GM21447 (cell line): ENCODE measurements at regions not wholly inside any gene's neighbourhood (a gene's known extent, or its start where the extent isn't known, plus 50 kb on each side); places are given as distances from the start of the nearest gene placed in this dataset.
A peak's percentile ranks its signal among the peaks of the same experiment; 100 is the strongest.
"Not testable (repeated sequence)": the region's sequence is repeated elsewhere in the genome, so short reads cannot be mapped to it uniquely, and the experiment has no call there.

ENCODE experiments used
- ATAC-seq: cut with Tn5 transposase; IDR thresholded peaks from one replicate; pipeline ENCODE4 v1.9.1; 2021; ENCODE audit not compliant: unreplicated experiment

- ATAC-seq, result not testable (repeated sequence)
These were observed 545.4 kb downstream of the CDY1 start for GRCh38 chrY:26167332-26167731.

DNA sequence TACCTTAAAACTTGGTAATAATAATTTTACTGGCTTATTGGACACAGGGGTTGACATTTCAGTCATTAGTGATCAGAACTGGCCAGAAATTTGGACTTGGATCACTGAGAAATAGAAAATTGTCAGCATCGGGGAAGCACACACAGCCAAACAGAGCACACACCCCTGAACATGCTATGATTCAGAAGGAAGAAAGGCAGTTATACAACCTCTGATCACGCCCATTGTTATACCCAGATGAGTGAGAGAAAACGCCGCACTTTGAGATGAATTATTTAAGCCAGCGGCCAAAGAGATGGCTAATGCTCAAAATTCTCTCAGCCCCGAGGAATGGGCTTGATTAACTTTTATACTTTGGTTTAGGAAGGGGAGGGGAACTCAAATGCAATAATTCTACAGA is 557.4 kb downstream of the CDY1 start:
- ATAC-seq, result not testable (repeated sequence)

DNA sequence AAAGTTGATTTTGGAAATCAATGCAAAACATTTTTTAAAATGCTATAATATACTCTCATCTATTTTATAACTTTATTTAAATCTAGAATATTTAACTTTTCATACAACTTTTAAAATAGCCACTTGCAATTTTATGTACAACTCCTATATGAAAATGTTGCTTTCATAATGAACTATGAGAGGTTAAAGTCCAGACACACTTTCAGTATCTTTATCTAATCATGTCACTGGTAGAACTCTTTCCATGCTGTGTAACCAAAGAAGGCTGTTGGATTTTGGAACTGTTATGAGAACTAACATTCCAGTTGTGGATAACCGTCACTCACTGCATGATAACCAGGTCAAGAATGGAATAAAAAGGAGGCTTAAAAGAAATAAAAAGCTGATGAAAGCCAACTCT is 603.1 kb downstream of the CDY1 start:
- ATAC-seq, result not testable (repeated sequence)

- peak; percentile 93 for ATAC-seq
These were observed 603.6 kb downstream of the CDY1 start for GRCh38 chrY:26225468-26225867.

DNA sequence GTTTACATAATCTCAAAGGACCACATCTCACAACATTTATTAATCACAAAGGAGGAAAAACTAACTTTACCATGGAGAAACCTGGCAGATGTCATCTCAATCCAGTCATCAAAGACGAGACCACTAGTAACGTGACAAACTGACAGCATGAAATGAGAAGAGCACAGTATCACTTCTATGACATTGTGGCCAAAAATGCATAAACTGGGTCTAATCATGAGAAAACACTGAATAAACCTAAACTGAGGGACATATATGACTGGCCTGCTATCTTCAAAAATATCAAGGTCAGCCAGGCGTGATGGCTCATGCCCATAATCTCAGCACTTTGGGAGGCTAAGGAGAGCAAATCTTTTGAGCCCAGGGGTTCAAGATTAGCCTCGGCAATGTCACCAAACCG is 619.0 kb downstream of the CDY1 start:
- not testable (repeated sequence) for ATAC-seq

DNA sequence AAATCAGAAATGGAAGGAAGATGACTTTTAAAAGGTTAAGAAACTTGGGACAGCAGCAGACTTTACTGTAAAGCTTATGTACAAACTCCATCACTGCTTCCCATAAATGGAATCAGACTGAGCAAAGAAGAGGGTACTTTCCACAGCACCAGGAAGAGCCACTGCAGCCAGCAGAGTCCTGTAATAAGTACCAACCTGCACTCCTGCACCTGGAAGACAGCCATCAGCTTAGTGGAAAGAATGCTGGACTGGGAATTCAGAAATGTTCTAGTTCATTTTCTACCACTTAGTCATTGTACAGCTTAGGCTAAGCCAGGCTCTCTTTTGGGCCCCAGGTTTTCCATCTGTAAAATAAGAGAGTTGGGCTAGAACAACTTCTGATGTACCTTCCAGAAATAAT is 632.3 kb downstream of the CDY1 start:
- ATAC-seq, result not testable (repeated sequence)

DNA sequence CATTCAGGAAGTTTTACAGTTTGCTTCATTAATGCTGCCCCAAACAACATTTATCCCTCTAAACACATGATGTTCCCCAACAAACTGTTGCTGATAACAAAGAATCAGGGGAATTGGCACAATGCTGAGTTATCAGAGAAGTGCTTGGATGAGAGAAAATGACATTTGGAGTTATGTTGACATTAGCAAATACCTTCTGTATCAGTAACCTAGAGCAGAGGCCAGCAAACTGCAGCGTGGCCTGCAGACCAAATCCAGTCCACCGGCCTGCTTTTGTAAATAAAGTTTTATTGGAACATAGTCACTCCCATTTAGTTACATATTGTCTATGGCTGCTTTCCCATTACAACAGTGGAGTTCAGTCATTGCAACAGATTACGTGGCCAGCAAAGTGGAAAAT is 643.5 kb downstream of the CDY1 start:
- not testable (repeated sequence) for ATAC-seq

DNA sequence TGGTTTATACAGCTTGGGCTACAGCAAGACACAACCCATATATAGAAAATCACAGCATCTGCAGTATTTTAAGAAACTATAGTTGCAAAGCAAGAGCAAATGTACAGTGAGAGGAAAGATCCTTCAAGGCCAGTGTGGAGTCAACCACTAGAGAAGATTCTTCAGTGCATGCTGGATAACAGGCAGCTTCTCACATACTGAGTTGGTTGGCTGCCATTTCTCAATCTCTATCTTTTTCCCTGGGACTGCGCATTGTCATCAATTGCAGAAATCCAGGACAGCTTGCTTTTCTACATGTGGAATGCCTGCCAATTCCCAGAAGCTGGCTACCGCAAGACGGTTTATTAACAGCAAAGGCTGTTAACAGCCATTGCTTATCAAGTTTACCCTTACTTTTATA is 646.5 kb downstream of the CDY1 start:
- ATAC-seq, result not testable (repeated sequence)

- ATAC-seq, result not testable (repeated sequence)
These were observed 647.0 kb downstream of the CDY1 start for GRCh38 chrY:26268934-26269333.

DNA sequence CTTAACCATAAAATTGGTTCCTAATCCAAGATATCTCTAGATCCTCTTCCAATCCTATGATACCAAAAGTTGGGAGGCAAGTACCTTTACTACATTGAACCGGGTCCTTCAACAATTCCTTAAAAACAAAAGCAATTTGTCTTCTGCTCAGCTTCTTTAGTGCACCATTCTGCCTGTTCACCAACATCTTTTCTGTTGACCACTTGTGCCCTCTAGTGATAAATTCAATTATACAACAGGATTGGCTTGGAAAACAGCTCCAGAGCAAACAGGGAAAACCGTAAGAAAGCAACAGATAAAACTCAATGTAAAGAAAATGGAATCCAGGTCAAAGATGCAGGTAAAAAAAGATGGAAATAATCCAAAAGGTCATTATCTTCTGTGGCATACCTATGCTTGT is 651.2 kb downstream of the CDY1 start:
- ATAC-seq, result not testable (repeated sequence)

DNA sequence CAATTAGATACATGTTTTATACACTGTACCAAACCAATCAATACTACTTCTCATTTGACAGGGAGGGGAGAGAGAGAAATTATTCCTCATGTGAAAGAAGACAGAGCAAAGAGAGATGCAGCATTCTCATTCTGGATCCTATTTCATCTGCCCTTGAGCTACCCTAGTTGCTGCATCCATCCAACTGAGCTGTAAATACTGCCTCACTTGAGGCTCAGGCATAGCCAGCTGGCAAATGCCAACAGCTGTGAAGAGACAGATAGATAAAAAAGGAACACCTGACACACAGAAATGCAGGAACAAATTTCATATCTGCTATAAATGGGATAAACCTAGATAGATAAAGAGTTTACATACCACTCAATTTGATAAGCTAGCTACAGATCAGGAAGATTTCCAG is 684.1 kb downstream of the CDY1 start:
- ATAC-seq, result not testable (repeated sequence)

DNA sequence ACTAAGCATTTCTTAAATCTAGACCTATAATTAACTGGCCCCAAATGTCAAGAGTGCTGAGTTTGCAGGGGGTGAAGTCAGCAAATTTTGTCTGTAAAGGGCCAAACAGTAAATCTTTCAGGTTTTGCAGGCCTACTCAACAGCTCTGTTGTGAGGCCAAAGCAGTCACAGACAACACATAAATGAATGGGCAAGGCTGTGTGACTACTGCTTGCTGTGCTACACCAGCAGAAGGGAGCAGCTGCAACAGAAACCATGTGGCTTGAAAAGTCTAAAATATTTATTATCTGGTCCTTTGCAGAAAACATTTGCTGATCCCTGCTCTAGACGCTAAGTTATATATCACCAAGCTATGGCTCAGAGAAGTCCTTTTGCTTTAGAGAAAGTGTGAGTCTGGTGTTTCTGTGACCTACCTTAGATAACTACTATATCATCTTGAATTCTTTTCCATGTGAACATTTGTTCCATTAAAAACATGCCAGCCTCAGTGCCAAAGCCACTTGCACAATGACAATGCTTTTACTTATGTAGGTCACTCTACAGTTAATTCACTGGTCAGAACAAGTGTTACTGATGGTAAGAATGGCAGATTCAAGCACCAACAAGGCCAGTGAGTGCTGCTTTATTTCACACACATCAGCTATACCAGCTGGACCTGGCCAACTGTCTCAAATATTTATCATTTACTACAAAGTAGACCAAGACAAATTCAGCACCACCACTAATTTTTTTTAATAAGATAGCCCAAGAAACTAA is 684.9 kb downstream of the CDY1 start:
- ATAC-seq, result not testable (repeated sequence)

- ATAC-seq, result not testable (repeated sequence)
These were observed 686.4 kb downstream of the CDY1 start for GRCh38 chrY:26308308-26308707.

GRCh38 chrY:26315065-26315464 is 693.1 kb downstream of the CDY1 start:
- ATAC-seq, result not testable (repeated sequence)

DNA sequence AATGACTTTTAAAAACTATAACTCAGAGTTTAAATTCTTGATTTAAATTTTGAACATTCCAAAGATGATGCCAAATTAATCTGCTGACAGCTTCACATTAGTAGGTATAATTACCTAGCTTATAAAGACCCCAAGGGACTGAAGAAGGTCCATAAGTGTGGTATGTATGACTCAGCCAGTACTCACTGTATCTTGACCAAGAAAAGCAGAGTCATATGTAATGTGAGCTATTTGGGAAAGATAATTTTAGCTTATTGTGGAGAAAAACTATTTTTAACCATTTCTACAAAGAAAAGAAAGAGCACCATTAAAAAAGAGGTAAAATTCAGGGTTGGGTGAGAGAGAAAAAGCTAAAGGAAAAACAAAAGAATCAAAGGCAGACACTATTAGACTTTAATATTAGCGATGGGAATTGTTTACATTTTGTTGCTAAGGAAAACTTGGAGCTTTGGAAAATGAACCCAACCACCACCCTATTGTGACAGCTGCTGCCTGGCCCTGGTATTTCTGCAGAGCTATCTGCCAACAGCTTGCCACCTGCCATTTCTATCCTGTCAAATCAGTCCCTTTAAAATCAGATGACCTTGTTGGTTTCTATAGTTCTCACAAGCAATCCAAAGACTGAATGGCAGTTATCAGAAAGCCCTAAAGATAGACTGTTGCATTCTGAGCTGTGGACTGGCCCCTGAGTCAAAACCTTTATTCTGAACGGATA is 697.7 kb downstream of the CDY1 start:
- not testable (repeated sequence) for ATAC-seq

- not testable (repeated sequence) for ATAC-seq
These were observed 700.8 kb downstream of the CDY1 start for GRCh38 chrY:26322756-26323155.

DNA sequence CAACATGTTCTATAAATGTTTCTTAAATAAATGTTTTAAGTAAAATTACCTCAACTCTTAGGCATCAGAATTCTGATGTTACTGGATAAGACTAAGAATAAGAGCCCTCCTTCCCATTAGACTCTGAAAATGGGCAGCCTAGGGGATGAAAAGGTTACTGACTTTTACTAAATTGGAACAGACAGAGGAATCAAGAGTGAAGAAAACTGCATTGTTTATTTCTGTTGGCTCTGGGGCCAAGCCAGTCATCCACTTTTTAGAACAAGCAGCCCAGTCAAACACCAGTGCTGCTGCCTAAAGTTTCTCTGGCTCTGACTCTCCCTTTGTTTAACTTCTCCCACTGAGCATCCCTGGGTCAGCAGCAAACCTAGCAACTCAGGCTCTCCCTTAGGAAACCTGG is 731.0 kb downstream of the CDY1 start:
- not testable (repeated sequence) for ATAC-seq

DNA sequence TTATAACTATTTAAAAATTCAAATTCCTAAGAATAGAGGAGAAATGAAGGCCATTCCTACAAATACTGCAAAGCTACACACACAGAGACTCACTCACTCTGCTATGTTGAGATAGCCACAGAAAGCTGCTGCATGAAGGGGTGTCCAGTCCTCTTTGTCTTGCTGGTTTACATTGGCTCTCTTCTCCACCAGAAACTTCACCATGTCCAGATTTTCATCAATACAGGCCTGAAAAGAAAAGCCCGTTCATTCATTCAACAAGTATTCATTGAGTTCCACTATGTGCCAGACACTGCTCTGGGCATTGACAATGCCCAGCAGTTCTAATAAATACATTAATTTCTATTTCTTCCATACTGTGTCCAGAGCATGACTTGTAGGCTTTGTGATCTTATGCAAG is 732.3 kb downstream of the CDY1 start:
- ATAC-seq, result no peak

DNA sequence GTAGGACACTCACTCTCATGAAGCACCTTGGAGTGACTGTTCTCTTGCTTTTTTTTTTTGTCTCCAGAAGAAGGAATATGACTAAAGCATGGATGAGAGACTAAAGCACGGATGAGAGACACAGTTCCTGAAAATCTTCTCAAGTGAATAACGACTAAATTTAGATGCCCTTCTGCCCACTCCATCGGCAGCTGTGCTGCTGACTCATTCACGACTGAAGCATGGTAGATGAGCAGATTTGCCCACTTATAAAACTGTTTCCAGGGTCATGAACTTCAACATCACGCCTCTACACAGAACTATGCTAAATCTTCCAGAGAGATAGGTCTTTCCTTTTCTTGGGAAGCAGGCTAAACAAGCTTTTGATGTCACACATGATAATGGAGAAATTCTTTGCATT is 738.0 kb downstream of the CDY1 start:
- not testable (repeated sequence) for ATAC-seq

DNA sequence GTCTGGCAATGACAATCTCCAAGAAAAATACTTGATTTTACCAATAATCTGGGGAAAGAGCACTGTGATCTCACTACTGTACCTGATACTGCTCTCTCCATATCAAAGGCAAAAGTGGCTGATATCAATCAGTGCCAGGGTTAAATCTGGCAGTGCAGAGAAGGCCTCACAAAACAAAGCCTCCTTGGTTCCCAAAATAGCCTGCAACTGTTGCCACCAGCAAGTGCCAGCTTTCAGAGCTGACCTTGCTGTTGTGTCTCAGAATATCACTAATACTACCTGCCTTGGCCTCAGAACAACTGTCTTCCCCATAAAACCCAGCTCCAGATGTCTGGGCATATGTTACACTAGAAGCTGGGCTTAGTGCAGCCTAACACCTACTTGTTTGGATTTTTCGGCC is 738.6 kb downstream of the CDY1 start:
- ATAC-seq, result not testable (repeated sequence)

DNA sequence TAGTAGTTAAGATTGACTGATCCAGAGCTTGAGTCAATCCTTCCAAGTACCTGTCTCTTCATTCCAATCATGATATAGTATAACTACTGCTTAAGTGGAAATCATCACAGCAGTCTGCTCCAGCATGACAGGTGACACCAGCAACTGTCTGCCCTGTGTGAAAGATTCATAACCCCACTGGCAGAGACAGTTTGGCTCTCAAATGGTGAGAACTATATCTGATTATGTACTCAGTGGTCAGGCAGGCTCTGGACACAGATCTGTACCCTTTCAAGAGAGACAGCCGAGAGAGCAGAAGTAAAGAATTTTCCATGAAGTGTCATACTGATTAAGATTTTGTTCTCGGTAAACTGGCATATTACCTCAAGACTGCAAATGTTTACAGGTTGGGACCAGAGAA is 741.5 kb downstream of the CDY1 start:
- ATAC-seq, result not testable (repeated sequence)

DNA sequence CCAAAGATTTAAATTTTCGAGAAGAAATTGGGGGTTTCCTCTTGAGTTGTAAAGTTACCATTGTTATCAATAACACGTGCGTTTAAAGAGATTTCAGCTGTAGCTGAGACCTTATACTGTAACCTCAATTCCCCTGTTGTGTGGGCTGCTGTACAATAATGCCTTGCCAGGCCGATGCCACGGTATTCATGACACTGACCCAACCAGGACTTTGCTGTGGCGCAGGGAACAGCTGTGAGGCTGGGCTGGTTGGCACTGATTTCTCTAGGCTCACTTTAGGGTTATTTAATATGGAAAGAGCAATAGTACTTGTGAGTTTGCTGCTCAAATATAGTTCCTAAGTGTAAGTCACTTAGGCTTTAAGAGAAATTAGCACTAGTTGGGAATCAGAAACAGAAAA is 744.2 kb downstream of the CDY1 start:
- not testable (repeated sequence) for ATAC-seq
